ENCODE measurements at regions not wholly inside any gene's neighbourhood (a gene's known extent, or its start where the extent isn't known, plus 50 kb on each side); places are given as distances from the start of the nearest gene placed in this dataset.

GRCh38 chr18:78726326-78727056, 253.1 kb upstream of the SALL3 start:
- no peaks in the 10 kb centered on the region for H3K36me3 ChIP-seq (ENCODE audit: control insufficient read depth in 1 of 2, insufficient read depth in 2 of 2, low read length in 2 of 2)

GRCh38 chr18:78727057-78727739, 252.4 kb upstream of the SALL3 start:
- Histone ChIP-seq H3K4me3 (ENCODE audit: low read depth in 1 of 2, low read length in 2 of 2) (no peak overlapping the region), H3K9me3 (ENCODE audit: control insufficient read depth in 1 of 2, low read length in 2 of 2) (no peaks in the 10 kb centered on the region), H3K27ac (ENCODE audit: low read length) (no peak overlapping the region), H3K27me3 (ENCODE audit: low read depth, low read length) (no peaks in the 10 kb centered on the region), H3K4me1 (ENCODE audit: control insufficient read depth in 1 of 2, insufficient read depth in 2 of 2, low read length in 2 of 2) (no peaks in the 10 kb centered on the region), H3K36me3 (ENCODE audit: control insufficient read depth in 1 of 2, insufficient read depth in 2 of 2, low read length in 2 of 2) (no peaks in the 10 kb centered on the region)

More at GRCh38 chr18:78726326-78727056, 253.1 kb upstream of the SALL3 start:
- H3K27me3 ChIP-seq (ENCODE audit: low read depth, low read length), result no peaks in the 10 kb centered on the region
- no peaks in the 10 kb centered on the region for H3K9me3 ChIP-seq (ENCODE audit: control insufficient read depth in 1 of 2, low read length in 2 of 2)
- no peak overlapping the region for H3K4me3 ChIP-seq (ENCODE audit: low read depth in 1 of 2, low read length in 2 of 2)
- no peaks in the 10 kb centered on the region for H3K4me1 ChIP-seq (ENCODE audit: control insufficient read depth in 1 of 2, insufficient read depth in 2 of 2, low read length in 2 of 2)
- no peak overlapping the region for H3K27ac ChIP-seq (ENCODE audit: low read length)

- Histone ChIP-seq H3K4me1 (ENCODE audit: control insufficient read depth in 1 of 2, insufficient read depth in 2 of 2, low read length in 2 of 2) (no peaks in the 10 kb centered on the region), H3K27me3 (ENCODE audit: low read depth, low read length) (no peaks in the 10 kb centered on the region), H3K4me3 (ENCODE audit: low read depth in 1 of 2, low read length in 2 of 2) (no peak overlapping the region), H3K36me3 (ENCODE audit: control insufficient read depth in 1 of 2, insufficient read depth in 2 of 2, low read length in 2 of 2) (no peaks in the 10 kb centered on the region), H3K9me3 (ENCODE audit: control insufficient read depth in 1 of 2, low read length in 2 of 2) (no peaks in the 10 kb centered on the region), H3K27ac (ENCODE audit: low read length) (no peak overlapping the region)
These were observed 251.5 kb upstream of the SALL3 start for GRCh38 chr18:78727877-78728783.

GRCh38 chr18:78728784-78729467, 250.7 kb upstream of the SALL3 start:
- H3K9me3 ChIP-seq (ENCODE audit: control insufficient read depth in 1 of 2, low read length in 2 of 2), result no peaks in the 10 kb centered on the region
- H3K4me3 ChIP-seq (ENCODE audit: low read depth in 1 of 2, low read length in 2 of 2), result no peak overlapping the region
- no peak overlapping the region for H3K27ac ChIP-seq (ENCODE audit: low read length)
- H3K27me3 ChIP-seq (ENCODE audit: low read depth, low read length), result no peaks in the 10 kb centered on the region
- H3K36me3 ChIP-seq (ENCODE audit: control insufficient read depth in 1 of 2, insufficient read depth in 2 of 2, low read length in 2 of 2), result no peaks in the 10 kb centered on the region
- no peaks in the 10 kb centered on the region for H3K4me1 ChIP-seq (ENCODE audit: control insufficient read depth in 1 of 2, insufficient read depth in 2 of 2, low read length in 2 of 2)

- Histone ChIP-seq H3K4me1 (ENCODE audit: control insufficient read depth in 1 of 2, insufficient read depth in 2 of 2, low read length in 2 of 2) (no peaks in the 10 kb centered on the region), H3K27ac (ENCODE audit: low read length) (no peak overlapping the region), H3K9me3 (ENCODE audit: control insufficient read depth in 1 of 2, low read length in 2 of 2) (no peaks in the 10 kb centered on the region), H3K27me3 (ENCODE audit: low read depth, low read length) (no peaks in the 10 kb centered on the region), H3K36me3 (ENCODE audit: control insufficient read depth in 1 of 2, insufficient read depth in 2 of 2, low read length in 2 of 2) (no peaks in the 10 kb centered on the region), H3K4me3 (ENCODE audit: low read depth in 1 of 2, low read length in 2 of 2) (no peak overlapping the region)
These were observed 249.1 kb upstream of the SALL3 start for GRCh38 chr18:78730546-78730945.

GRCh38 chr18:78731016-78731397, 248.6 kb upstream of the SALL3 start:
- Histone ChIP-seq H3K27ac (ENCODE audit: low read length) (no peak overlapping the region), H3K9me3 (ENCODE audit: control insufficient read depth in 1 of 2, low read length in 2 of 2) (no peaks in the 10 kb centered on the region), H3K4me1 (ENCODE audit: control insufficient read depth in 1 of 2, insufficient read depth in 2 of 2, low read length in 2 of 2) (no peaks in the 10 kb centered on the region), H3K27me3 (ENCODE audit: low read depth, low read length) (no peaks in the 10 kb centered on the region), H3K36me3 (ENCODE audit: control insufficient read depth in 1 of 2, insufficient read depth in 2 of 2, low read length in 2 of 2) (no peaks in the 10 kb centered on the region), H3K4me3 (ENCODE audit: low read depth in 1 of 2, low read length in 2 of 2) (no peak overlapping the region)

GRCh38 chr18:78731398-78732032, 248.1 kb upstream of the SALL3 start:
- no peaks in the 10 kb centered on the region for H3K9me3 ChIP-seq (ENCODE audit: control insufficient read depth in 1 of 2, low read length in 2 of 2)
- H3K4me1 ChIP-seq (ENCODE audit: control insufficient read depth in 1 of 2, insufficient read depth in 2 of 2, low read length in 2 of 2), result no peaks in the 10 kb centered on the region
- H3K36me3 ChIP-seq (ENCODE audit: control insufficient read depth in 1 of 2, insufficient read depth in 2 of 2, low read length in 2 of 2), result no peaks in the 10 kb centered on the region
- no peak overlapping the region for H3K4me3 ChIP-seq (ENCODE audit: low read depth in 1 of 2, low read length in 2 of 2)
- no peak overlapping the region for H3K27ac ChIP-seq (ENCODE audit: low read length)
- H3K27me3 ChIP-seq (ENCODE audit: low read depth, low read length), result no peaks in the 10 kb centered on the region

- Histone ChIP-seq H3K9me3 (ENCODE audit: control insufficient read depth in 1 of 2, low read length in 2 of 2) (no peaks in the 10 kb centered on the region), H3K4me3 (ENCODE audit: low read depth in 1 of 2, low read length in 2 of 2) (no peak overlapping the region), H3K36me3 (ENCODE audit: control insufficient read depth in 1 of 2, insufficient read depth in 2 of 2, low read length in 2 of 2) (no peaks in the 10 kb centered on the region), H3K4me1 (ENCODE audit: control insufficient read depth in 1 of 2, insufficient read depth in 2 of 2, low read length in 2 of 2) (no peaks in the 10 kb centered on the region), H3K27ac (ENCODE audit: low read length) (no peak overlapping the region), H3K27me3 (ENCODE audit: low read depth, low read length) (no peaks in the 10 kb centered on the region)
These were observed 247.1 kb upstream of the SALL3 start for GRCh38 chr18:78732273-78733210.

GRCh38 chr18:78733762-78734613, 245.6 kb upstream of the SALL3 start:
- Histone ChIP-seq H3K9me3 (ENCODE audit: control insufficient read depth in 1 of 2, low read length in 2 of 2) (no peaks in the 10 kb centered on the region), H3K4me3 (ENCODE audit: low read depth in 1 of 2, low read length in 2 of 2) (no peak overlapping the region), H3K4me1 (ENCODE audit: control insufficient read depth in 1 of 2, insufficient read depth in 2 of 2, low read length in 2 of 2) (no peaks in the 10 kb centered on the region), H3K27me3 (ENCODE audit: low read depth, low read length) (no peaks in the 10 kb centered on the region), H3K36me3 (ENCODE audit: control insufficient read depth in 1 of 2, insufficient read depth in 2 of 2, low read length in 2 of 2) (no peaks in the 10 kb centered on the region), H3K27ac (ENCODE audit: low read length) (no peak overlapping the region)
